NOMO-1 (cell line): ENCODE measurements at regions not wholly inside any gene's neighbourhood (a gene's known extent, or its start where the extent isn't known, plus 50 kb on each side); places are given as distances from the start of the nearest gene placed in this dataset.
"Not testable (repeated sequence)": the region's sequence is repeated elsewhere in the genome, so short reads cannot be mapped to it uniquely, and the experiment has no call there.

Experiments
- DNase-seq, 2 experiments: peaks; one replicate each; lab custom pipeline; 2025; ENCODE audit not compliant: unreplicated experiment in 2 of 2; lab: John Stamatoyannopoulos, UW

DNA sequence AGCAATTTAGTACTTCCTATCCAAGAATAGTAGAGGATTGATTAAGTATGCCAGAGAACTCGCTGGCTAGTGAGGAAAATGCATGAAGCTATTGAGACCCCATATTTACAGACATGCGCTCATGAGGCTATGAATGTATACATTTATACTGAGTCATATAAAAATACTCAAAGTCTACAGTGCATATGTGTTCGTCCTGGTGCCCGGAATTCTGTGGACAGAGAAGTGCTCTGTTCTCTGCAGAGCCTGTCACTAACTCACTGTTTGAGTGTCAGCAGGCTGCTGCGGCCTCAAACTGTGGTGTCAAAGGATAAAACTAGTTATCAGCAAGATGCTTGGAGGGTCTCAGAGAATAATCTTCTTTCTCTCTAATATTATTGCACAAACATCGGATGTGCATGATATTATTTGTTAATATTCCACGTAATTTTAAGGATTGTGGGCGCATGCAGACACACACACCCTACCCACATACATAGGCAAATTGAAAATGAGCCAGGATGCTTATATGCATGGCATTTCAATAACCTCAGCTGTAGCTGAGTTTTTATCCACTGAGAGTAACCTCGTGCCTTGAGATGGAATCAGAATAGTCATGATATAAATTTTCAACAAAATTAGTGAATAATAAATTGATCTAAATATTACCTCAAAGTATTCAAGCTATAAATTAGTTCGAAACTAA lies 50.0 kb upstream of the TSC22D2 start:
- DNase-seq = no peak

DNA sequence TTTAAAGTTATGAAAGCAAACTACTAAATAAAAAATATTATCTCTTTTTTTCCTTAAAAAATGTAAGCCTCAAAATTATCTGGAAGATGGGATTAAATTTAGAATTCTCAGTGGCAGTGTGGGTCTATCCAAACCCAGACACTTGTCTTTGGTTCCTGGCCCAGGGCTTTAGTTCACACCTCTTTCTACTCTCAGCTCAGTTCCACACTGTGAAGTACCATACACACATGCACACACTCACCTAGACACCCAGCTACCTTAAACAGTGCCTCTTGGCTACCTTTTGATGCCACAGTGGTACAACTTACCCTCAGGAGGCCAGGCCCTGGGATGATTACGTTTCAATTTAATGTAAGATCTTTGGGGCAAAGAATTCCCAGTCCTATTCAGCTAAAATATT lies 51.0 kb upstream of the TSC22D2 start:
- DNase-seq = no peak

DNA sequence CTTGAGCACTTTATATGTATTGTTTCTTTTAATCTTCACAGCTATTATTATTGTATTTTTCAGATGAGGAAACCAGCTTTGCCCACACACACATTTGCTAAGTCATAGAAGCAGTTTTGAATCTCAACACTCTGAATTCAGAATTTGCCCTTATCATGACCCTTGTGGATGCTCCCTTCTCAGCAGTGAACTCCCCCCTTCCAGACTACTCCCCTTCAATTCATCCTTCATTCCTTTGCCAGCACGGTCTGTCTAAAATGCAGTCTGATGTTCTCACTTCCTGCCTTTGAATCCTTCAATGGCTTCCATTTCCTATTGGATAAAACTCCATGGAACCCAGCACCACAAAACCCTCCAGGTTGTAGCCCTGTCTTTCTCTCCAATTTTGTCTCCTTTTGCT lies 52.5 kb upstream of the TSC22D2 start:
- no peak for DNase-seq

DNA sequence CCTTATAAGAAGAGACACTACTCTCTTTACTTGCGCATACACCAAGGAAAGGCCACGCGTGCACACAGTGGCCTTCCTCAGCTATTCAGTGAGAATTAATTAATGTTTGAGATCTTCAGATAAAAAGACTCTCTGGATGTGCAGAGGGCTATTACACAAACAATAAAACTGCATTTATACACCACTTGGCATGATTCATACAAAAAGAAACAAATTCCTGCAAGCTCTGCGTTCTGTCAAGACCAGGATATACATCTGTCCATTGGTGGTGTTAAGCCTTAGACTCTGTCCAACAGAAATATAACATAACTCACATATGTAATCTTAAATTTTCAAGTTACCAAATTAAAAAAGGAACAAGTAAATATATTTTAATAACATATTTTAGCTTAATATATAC lies 55.2 kb upstream of the TSC22D2 start:
- DNase-seq = no peak

DNA sequence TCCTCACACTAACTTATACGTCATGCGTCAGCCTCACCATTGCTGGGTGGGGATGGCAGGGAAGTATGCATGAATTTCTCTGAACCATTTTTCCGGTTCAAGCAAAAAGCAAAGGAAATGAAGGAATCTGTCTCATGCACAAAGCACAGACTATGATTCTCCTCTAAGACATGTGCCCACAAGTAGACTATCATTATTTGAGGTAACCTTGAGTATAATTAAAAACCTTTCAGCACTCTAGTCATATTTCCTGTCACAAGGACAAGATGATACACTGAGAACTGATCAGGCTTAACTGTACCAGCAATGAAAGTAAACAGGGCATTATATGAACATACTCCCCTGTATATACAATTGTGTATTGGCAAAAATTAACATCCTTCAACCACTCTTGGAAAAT lies 56.7 kb upstream of the TSC22D2 start:
- no peak for DNase-seq

DNA sequence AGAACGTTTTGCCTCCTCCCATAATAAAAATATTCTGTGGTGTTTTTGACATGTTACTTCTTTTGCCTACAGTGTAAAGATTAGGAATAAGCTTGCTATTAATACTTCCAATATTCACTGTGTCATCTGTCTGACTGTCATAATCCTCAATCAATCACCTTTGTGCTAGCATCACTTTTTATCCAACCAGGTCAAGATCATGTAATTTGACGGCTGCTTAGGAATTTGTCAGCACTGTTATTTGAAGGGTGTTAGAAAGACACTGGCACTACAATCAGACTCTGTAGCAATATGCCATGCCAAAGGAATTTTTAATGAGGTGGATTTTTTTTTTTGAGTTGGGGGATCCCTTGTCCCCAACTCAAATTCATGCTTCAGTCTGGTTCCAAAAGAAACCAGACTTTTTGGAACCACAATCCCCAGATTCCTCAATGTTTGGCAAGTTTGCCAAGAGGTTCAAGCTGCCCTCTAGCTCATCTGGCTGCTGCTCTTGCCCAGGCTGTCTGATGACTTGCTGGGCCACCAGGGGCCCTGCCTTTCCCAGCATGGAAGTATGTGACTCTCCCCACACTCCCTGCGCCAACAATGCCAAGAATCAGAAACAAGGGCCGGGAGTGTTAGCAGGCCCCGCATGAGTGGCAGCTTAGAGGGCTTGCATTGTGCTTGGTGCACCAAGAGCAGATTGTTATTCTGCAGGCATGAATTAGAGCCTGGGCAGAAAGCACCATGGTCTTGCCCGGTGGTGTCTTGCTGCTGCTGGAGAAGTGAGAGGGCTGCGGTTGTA lies 58.6 kb upstream of the TSC22D2 start:
- DNase-seq = no peak

DNA sequence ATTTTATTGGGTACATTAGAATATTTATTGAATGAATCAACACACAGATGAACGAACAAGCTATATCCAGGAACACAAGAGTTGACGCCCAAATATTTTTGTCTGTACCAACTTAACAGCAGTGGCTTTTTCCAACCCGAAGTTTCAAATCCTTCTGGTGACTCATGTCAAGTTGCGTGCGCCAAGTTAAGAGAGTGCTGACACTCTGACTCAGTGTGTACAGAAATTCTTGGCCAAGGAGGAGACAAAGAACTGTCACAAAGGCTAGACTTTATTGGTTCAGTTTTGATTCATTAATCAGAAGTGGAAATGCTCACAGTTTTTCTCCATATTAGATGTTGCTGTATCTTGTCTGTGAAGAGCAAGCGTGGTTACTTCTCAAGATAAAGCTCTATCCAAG lies 59.6 kb upstream of the TSC22D2 start:
- DNase-seq = peak; percentile 42 to 70

DNA sequence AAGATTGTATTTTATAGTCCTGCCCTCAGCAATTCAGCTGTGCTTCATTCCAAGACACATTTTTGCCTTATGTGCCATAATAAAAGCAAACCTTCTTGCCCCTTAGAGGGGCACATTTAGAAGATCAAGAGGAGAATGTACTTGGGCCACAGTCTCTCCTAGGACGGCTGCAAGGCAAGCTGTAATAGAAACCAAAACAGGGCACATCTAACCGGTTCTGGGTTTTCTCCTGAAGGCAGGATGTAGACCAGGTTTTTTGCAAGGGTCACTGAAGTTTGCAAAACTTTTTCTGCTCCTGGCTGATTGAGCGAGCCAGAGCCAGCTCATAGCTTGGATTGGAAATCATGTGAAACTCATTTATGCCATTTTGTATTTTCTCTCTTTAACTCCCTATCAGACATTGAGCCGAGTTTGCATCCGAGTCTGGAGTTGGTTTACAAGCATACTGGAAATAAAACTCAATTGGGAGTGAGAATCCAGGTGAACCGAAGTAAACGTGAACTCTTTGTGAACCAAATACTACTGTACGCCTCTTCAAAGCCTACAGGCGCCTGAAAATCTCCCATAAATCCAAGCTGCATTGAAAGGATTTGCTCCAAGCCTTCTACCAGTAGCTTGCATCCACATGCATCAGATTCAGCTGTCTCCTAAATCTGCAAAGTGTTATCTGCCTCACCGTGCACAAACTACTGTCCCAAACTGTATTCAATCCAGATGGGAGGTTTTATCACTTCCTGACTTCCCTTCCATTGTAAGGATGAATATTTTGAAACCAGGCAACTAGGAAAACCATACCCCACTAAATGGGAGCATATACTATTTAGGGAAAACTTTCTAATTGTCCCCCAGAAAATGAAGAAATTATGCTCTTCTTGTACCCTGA lies 60.9 kb upstream of the TSC22D2 start:
- no peak for DNase-seq

DNA sequence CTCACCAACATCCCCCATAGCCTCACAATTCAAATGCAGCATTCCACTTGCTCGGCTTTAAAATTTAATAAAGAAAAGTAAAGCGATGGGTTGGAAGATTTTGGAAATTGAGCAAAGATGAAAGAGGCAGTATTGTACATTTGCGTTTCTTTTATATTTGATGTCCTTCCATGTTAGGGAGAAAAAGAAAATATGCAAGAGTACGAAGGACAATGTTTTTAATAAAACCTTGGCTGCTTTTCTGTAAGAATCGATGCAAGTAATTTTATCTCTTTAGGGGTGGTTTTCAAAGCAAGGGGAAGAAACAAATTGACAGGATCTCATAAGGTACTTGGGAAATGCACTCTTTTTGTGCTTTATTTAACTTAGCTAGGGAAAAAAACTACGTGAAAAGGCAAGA lies 61.8 kb upstream of the TSC22D2 start:
- DNase-seq = no peak

DNA sequence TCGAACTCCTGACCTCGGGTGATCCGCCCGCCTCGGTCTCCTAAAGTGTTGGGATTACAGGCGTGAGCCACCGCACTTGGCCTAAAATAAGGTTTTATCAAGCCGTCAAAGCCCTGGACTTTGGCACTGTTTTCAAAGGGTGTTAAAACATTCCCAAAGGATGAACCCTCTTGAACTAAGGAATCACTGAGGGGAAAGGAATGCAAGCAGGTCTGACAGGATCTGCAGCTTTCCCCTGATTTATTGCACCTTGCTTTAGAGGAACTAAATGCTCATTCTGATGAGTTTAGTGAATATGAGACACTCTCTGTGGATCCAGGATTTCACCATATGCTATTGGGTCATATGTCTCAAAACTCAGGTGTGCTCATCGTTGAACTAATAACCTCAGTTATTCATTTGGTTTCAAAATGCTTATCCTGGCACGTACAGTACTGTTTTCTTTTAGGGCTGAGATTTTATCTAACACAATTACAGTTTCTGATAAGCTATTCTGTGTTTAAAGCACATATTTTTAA lies 63.0 kb upstream of the TSC22D2 start:
- no peak for DNase-seq

DNA sequence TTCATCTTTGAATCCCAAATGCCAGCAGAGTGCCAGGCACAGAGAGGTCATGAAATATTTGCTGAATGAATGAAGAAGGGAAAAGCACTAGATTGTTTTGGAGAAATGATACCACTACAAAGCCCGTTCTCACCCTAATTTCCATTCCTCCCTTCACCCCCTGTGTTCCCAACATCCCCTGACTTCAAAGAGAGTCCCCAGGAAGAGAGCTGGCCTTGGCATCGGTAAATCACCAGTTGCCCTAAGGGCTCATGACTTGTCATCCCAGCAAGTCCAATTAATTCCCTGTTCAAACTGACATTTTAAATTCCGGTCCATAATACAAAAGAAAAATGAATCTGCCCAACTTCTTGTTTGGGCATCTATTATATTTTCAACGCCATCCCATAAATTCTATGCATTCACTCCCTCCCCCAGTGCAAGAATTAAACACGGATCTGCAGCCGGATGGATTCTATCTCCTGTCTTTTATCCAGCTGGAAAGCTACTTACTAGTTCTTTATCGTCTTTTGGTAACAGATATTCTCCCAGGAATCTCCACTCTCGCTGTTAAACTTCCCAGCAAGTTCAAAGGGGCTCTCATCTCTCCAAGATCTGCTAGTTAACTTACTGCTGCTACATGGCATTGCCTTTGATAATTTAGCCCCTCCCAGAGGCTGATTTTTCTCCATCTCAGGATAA lies 63.9 kb upstream of the TSC22D2 start:
- DNase-seq = no peak

DNA sequence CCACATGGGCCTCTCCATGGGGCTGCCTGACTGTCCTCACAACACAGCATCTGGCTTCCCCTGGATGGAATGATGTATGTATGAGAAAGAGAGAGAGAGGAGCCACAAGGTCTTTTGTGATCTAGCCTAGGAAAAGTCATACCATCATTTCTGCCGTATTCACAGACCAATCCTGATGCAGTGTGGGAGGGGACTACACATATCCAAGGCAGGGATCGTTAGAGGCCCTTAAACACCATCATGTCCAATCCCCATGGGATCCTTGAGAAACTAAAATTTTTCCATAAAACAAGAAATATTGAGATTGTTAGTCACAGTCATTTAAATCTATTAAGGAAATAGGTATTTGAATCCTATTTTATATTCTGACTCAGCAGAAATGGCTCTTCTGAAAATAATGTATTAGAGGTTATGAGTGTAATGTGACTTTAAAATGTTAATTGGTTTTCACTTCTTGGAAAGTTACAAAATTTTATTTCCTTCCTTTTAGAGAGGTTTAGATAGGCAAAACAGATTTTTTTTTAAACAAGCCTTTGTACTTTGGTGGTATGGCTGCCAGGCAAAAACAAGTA lies 65.1 kb upstream of the TSC22D2 start:
- DNase-seq = peak in 1 of 2 experiments; percentile 26

DNA sequence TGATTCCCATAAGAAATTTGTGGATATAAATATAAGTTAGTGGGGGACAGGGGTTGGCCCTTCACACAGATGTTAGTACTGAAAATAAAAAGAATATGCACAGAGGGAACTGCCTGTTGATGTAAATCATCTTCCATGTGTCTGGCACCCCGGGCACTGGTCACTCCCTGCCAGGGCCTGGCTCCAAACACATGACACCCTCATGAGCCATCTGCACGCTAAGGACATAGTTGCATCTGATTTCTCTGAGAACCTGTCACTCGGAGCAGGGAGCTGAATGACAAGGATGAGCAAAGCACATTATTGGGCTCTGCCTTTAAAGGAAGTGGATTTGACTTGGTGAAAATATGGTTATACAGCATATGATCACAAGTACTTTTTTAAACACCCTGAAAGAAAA lies 66.2 kb upstream of the TSC22D2 start:
- DNase-seq = no peak

DNA sequence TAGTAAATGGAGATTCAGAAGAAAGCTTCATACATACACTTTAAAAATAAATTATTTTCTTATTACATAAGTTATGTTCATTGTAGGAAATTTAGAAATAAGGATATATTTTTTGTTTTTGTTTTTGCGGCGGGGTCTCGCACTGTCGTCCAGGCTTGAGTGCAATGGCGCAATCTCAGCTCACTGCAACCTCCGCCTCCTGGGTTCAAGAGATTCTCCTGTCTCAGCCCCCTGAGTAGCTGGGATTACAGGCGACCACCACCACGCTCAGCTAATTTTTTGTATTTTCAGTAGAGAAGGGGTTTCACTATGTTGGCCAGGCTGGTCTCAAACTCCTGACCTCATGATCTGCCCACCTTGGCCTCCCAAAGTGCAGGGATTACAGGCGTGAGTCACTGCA lies 71.7 kb upstream of the TSC22D2 start:
- not testable (repeated sequence) for DNase-seq

DNA sequence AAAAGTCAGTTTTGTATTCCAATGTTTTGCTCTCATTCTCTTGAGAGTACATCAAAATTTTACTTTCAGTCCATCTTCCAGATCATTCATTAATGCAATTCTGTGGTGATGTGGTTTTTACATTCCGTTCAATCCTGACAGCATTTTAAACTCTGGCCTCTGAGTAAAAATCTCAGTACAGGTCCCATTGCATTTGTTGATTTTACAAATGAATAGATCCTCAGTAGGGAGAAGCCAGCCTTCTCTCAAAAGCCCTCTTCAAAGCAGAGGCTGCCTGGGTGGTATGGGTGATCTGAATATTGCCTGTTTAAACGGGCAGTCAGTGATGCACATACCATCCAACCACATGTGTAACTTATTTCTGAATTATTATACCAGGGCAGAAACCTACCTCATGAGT lies 72.5 kb upstream of the TSC22D2 start:
- DNase-seq = no peak

DNA sequence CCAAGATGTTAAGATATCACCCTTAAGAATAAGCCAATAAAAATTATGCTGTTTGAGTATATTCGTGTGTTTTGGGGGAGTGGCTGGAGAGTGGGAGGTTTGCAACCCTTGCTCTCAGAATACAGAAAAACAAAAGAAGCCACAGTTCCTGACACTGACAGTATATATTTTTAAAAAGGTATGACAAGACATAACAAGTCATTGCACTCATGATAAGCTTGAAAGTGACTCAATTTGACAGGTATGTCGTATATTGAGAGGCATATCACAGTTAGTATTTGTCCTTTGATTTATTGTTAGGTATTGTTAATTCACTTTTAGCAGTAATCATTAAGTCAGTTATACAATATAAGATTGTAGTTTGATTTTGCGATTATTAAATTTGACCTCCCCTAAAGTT lies 73.1 kb upstream of the TSC22D2 start:
- no peak for DNase-seq

DNA sequence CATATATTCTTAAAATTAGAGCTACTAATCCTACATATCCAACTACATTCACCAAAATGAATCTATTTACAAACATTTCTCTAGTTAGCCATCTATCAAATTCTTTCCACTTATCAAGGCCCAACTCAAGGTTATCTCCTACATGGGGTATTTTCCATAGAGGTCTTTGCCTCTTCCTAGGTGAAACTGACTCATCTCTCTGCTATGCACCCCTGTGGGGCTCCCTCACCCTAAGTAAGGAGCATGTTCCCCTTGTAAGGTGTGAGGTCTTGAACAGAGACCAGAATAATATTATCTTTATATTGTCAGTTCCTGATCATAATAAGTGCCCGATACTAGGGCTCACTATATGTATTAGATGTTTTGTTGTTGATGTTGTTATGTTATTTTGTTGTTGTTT lies 74.6 kb upstream of the TSC22D2 start:
- DNase-seq = no peak

DNA sequence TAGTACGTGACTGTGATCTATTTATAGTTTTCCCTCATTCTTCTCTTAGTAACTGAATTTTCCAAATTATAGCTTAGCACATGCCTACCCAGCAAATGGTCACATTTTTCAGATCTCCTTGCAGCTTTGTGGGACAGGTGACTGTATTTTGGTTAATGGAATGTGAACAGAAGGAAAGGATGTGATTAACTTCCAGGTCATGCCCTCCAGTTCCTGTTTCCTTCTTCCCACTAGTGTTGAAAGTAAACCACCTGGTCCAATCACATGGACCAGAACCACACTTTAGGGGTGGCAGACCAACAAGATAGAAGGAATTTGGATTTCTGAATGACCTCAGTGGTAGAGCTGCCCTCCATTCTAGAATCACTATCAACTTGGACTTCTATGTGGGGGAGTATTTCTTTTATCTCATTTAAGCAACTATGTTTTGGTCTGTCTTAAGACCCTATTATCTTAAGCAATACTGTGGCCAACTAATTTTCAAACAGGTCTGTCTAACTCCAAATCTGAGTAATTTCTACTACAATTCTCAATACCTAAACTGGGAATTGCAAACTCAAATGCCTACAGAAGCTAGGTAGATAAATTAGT lies 76.0 kb upstream of the TSC22D2 start:
- DNase-seq = no peak

DNA sequence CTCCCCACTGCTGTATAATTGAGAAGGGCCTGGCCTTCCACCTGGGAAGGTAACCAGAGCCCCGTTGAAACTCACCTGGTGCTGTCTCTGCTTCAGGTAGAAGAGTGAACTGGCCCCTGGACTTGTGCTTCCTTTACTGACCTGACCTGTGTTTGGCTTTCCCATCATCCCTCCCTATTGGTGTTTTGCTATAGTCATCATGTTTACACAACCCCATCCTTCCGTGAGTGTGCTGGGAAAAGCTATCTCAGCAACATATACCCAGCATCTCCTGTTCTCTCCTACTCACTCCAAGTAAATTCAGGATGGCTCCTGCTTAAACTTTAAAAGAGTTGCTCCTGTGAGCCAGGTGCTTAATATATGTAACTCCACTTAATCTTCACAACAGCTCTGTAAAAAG lies 77.2 kb upstream of the TSC22D2 start:
- no peak for DNase-seq

DNA sequence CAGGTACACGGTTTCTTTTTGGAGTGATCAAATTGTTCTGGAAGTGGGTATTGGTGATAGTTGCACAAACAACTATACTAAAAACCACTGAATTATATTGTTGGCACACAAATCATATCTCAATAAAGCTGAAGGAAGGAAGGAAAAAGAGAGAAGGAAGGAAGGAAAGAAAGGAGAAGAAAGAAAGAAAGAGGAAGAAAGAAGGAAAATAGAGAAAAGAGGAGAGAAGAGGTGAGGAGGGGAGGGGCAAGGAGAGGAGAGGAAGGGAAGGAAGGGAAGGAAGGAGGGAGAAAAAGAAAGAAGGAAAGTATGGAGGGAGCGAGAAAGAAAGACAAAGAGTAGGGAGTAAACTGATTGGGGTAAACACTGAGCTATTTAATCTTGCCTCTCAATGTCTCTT lies 77.9 kb upstream of the TSC22D2 start:
- no peak for DNase-seq
